HEK293T (cell line): ENCODE measurements at regions not wholly inside any gene's neighbourhood (a gene's known extent, or its start where the extent isn't known, plus 50 kb on each side); places are given as distances from the start of the nearest gene placed in this dataset.

Source experiments
- FOXK2 ChIP-seq: fragments of 450-650 bp; IDR thresholded peaks from 2 replicates; pipeline ENCODE4 v1.6.1; 2016; ENCODE audit warnings: mild to moderate bottlenecking
- FOXM1 ChIP-seq: fragments of 450-650 bp; IDR thresholded peaks from 2 replicates; pipeline ENCODE4 v1.6.1; 2017; ENCODE audit warnings: mild to moderate bottlenecking, borderline replicate concordance

DNA sequence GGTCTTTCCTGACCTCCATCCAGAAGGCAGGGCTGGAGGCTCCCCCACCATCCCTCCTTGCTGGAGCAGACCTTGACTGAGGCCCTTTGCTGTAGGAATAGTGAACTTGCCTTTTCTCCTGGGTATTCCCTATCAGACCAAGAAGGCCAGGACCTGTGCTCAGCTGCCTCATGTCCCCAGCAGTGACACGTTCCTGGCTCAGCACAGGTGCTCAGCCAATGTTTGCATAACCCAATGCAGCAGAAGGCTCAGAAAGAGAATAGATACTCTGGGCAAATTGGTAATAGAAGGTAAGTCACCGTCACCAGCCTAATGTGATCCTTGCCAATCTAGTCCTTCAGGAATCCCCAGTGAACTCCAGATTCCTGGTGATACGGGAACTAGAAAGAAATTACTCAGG lies 96.4 kb downstream of the ACTL7B start:
- TF ChIP-seq FOXK2 (no peak), FOXM1 (no peak)
